ENCODE measurements at regions not wholly inside any gene's neighbourhood (a gene's known extent, or its start where the extent isn't known, plus 50 kb on each side); places are given as distances from the start of the nearest gene placed in this dataset.

- H3K4me3 ChIP-seq (ENCODE audit: low read depth, low read length), result no peak overlapping the region
- no peak for TF ChIP-seq CTCF (IDR thresholded peaks at IDR 0.05; ENCODE audit: low read depth, low read length, missing control alignments)
- no peak for DNase-seq (ENCODE audit: low read depth)
Measured at GRCh38 chr18:6661692-6662415, 67.7 kb upstream of the ARHGAP28 start.

- H3K4me3 ChIP-seq (ENCODE audit: low read depth, low read length), result no peak overlapping the region
- no peak for DNase-seq (ENCODE audit: low read depth)
- TF ChIP-seq CTCF (IDR thresholded peaks at IDR 0.05; ENCODE audit: low read depth, low read length, missing control alignments), result no peak
Measured at GRCh38 chr18:6666012-6666685, 63.4 kb upstream of the ARHGAP28 start.

- TF ChIP-seq CTCF (IDR thresholded peaks at IDR 0.05; ENCODE audit: low read depth, low read length, missing control alignments), result no peak
- DNase-seq (ENCODE audit: low read depth), result no peak
- H3K4me3 ChIP-seq (ENCODE audit: low read depth, low read length), result no peak overlapping the region
Measured at GRCh38 chr18:6668836-6669235, 60.7 kb upstream of the ARHGAP28 start.

GRCh38 chr18:6672821-6673308 lies 56.7 kb upstream of the ARHGAP28 start:
- TF ChIP-seq CTCF (IDR thresholded peaks at IDR 0.05; ENCODE audit: low read depth, low read length, missing control alignments), result no peak
- no peak for DNase-seq (ENCODE audit: low read depth)
- no peak overlapping the region for H3K4me3 ChIP-seq (ENCODE audit: low read depth, low read length)

DNA sequence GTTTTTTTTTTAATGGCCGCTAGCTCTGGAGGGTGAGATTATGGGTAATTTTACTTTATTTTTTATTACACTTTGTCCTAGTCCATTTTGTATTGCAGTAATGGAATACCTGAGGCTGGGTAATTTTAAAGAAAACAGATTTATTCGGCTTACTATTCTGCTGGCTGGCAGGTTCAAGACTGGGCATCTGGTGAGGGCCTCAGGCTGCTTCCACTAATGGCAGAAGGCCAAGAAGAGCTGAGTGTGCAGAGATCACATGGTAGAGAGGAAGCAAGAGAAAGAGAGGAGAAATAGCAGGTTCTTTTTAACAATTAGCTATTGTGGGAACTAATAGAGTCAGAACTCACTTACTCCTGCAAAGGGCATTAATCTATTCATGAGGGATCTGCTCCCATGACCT lies 52.4 kb upstream of the ARHGAP28 start:
- TF ChIP-seq CTCF (IDR thresholded peaks at IDR 0.05; ENCODE audit: low read depth, low read length, missing control alignments), result no peak
- no peak for DNase-seq (ENCODE audit: low read depth)
- no peak overlapping the region for H3K4me3 ChIP-seq (ENCODE audit: low read depth, low read length)

DNA sequence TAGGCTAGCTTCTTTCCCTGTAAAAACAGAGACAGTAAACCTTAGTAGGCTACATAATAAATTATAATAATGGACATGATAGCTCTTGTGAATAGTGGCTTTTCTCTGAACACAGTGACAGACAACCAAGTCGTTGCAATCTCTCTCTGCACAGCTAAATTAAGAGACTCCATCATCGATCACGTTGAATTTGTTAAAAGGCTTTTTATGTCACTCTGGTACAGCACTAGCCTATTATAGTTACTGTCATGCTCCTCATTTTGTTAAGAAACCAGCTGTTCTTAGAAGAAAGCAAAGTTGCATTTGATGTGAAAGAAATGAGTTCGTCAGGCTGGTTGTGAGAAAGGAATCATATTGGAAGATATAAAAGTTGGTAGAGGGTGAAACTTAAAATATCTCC lies 50.3 kb upstream of the ARHGAP28 start:
- no peak for DNase-seq (ENCODE audit: low read depth)
- TF ChIP-seq CTCF (IDR thresholded peaks at IDR 0.05; ENCODE audit: low read depth, low read length, missing control alignments), result no peak
- H3K4me3 ChIP-seq (ENCODE audit: low read depth, low read length), result no peak overlapping the region

Data from GM12864 (cell line).